PC-9 (cell line): ENCODE measurements at regions not wholly inside any gene's neighbourhood (a gene's known extent, or its start where the extent isn't known, plus 50 kb on each side); places are given as distances from the start of the nearest gene placed in this dataset.

Source experiments
- CTCF ChIP-seq: fragments of 200-600 bp; sonication (generic); conservative IDR thresholded peaks from 2 replicates; pipeline ENCODE4 v1.6.1; 2017; ENCODE audit warnings: mixed run types, antibody characterized with exemption, mild to moderate bottlenecking, moderate library complexity
- EZH2 ChIP-seq: fragments of 200-600 bp; sonication (generic); IDR thresholded peaks from 2 replicates; pipeline ENCODE4 v1.8.0; 2017; ENCODE audit warnings: antibody characterized with exemption, low read depth

- no peak for TF ChIP-seq CTCF
- TF ChIP-seq EZH2, result no peak
Measured at GRCh38 chr14:103213331-103213730, 90.1 kb downstream of the TNFAIP2 start.
